ENCODE measurements at regions not wholly inside any gene's neighbourhood (a gene's known extent, or its start where the extent isn't known, plus 50 kb on each side); places are given as distances from the start of the nearest gene placed in this dataset.

- TF ChIP-seq POLR2A (IDR thresholded peaks at IDR 0.05; ENCODE audit: low read depth) (no peak), CTCF (IDR thresholded peaks at IDR 0.05) (no peak), EP300 (IDR thresholded peaks at IDR 0.05) (no peak)
These were observed 251.7 kb upstream of the ARGLU1 start for GRCh38 chr13:106819413-106820180.
